Mucosa of gallbladder (tissue), 1 donor: ENCODE measurements at regions not wholly inside any gene's neighbourhood (a gene's known extent, or its start where the extent isn't known, plus 50 kb on each side); places are given as distances from the start of the nearest gene placed in this dataset.

Experiments used
- DNase-seq: peaks from one replicate; pipeline ENCODE4 v3.0.0-alpha.2; 2020; ENCODE audit warnings: low spot score
- donor health status: DM: no; HTN: no; CAD: no.

GRCh38 chr20:16678779-16679178, 51.0 kb upstream of the SNRPB2 start:
- DNase-seq, result no peak

DNA sequence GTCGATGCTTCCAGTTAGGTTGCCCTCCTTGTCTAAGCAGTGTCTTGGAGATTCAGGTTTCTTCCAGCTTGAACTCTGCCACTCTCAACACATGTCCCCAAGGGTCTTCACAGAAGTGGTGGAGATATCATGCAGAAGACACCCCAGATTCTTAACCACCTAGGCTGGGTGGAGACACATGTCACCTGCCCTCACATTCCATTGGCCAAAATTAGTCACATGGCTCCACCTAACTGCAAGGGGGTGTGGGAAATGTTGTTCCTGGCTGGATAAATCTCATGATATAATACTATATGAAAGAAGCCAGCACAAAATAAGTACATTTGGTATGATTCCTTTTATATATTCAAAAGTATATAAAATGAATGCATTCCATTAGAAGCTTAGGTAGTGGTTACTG, 52.9 kb upstream of the SNRPB2 start:
- no peak for DNase-seq

DNA sequence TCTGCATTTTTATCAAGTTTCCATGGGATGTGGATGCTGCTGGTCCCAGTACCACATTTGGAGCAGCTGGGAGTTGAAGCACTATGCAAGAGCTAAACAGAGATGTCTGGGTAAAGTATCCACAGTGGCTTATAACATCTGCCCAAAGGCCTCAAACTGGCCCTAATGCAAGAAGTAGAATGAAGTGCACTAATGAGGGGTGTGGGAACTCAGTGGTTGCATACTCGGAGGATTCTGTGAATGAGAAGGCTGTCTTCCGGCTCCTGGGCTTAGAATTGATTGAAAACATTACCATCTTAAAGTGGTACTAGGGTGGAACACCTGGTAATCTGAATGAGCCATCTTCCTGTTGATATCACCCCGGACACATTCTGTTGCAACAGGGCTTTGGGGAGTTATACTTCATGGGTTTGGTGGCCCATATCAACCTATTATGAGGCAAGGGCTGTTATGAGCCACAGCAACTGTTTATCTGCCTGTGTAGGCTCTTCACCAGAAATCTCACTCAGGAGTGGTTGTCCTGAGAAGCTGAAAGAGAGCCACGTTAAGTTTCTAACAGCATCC, 54.7 kb upstream of the SNRPB2 start:
- DNase-seq, result no peak

DNA sequence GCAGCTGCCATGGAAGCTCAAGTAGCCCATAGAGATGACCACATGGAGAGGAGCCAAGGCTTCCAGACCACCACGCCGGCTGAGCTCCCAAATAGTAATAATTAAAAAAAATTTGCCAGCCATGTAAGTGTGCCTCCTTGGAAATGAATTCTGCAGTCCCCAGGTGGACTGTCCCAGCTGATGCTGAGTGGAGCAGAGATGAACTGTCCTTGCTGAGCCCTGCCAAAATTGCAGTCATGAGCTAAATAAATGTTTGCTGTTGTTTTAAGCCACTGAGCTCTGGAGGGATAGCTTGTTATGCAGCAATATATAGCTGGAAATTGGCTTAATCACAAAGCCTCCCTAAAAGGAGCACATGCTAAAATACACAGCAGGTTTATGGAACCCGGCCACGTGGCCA, 55.6 kb upstream of the SNRPB2 start:
- no peak for DNase-seq

DNA sequence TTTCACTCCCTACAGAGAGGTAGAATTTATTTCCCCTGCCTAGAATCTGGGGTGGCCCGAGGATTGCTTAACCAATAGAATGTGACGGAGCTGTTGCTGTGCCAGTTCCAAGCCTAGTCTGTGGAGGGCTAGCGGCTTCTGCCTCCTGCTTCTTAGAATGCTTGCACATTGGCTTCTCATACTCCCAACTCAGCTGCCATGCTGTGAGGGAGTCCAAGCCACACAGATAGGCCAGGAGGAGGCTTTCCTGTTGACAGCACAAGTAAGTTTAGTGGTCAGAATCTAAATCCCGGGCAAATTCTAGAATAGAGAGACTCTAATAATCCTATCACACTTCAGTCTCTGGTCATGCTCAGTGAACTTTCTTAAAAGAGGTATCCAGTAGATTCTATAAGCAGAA, 57.5 kb upstream of the SNRPB2 start:
- DNase-seq, result no peak

DNA sequence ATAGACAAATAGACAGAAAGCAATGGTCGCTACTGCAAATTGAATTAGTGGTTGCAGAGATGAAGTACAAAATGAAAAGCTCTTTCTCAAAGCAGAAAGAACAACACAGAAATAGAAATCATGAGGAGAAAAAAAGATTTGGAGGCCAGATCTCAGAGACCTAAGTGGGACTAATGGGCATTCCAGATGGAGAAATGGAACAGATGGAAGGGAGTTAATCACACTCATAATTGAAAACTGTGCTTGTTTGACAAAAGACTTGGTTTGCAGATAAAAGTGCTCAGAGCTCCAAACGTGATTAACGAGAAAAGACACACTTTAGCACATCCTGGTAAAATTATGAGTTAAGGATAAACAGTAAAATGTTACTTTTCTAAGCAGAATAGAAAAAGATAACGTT, 58.1 kb upstream of the SNRPB2 start:
- DNase-seq, result no peak

GRCh38 chr20:16666272-16666671, 63.6 kb upstream of the SNRPB2 start:
- no peak for DNase-seq

DNA sequence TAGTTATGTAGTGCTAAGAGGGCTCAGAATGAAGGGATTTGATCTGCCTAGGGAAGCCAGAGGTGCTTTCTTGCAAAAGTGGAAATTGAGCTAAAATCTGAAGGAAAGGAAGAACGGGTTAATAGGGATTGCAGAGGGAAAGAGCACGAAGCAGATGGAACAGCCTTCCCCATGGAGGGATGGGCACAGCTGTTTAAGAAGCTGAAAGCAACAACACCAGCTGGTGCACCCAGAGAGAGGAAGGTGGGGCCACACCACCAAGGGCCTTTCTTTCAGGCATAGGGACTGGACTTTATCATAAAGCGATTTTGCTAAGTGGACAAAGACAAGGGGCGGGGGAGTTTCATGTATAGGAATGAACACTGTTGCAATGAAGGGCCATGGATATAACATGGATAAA, 65.8 kb upstream of the SNRPB2 start:
- DNase-seq, result no peak

DNA sequence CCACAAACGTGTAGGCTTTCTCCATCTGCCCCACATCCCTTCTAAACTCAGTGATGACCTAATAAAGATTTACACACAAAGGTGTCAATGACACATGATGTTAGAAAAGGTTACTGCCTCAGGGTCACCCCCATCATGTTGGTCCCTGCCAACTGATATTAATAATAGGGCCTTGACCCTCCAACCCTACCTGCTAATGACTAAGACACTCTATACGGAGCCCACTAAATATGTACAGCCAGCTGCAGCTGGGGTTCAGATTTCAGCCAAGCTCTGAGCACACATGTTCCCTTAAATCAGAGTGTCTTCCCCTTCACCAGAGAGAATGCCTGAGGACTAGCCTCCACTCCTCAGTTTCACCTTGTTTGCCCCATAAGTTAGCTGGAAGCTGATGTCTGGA, 67.4 kb upstream of the SNRPB2 start:
- DNase-seq, result no peak

GRCh38 chr20:16661756-16662155, 68.1 kb upstream of the SNRPB2 start:
- peak; percentile 10 for DNase-seq

DNA sequence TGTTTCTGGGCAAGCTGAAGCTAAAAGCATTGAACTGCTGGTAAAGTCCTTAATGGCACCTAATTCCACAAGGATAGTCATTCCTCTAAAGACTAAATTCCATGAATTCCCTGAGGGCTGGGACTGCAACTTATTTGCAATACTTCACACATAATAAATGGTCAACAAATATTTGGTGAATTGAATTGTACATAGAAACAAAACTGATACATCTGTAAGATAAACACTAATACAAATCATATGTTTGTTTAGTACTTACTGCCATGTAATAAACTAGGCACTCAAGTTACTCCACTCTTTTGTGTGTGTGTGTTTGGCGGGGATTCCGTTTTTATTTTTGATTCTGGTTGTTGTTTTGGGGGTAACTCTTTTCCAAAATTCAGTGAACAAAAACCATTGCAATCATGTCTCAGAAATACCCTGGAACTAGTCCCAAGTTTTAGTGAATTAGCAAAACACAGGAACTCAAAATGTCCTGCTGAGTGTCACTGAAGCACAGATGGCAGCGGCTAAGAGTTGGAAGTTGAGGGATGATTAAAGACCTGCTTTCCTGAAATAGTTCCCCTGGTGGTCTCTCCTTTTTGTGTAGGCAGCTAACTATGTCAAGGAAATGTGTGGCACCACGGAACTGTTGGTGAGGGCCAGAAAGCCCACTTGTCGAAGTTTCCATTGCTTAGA, 74.8 kb upstream of the SNRPB2 start:
- DNase-seq, result no peak

GRCh38 chr20:16653266-16653665, 76.6 kb upstream of the SNRPB2 start:
- DNase-seq, result no peak

DNA sequence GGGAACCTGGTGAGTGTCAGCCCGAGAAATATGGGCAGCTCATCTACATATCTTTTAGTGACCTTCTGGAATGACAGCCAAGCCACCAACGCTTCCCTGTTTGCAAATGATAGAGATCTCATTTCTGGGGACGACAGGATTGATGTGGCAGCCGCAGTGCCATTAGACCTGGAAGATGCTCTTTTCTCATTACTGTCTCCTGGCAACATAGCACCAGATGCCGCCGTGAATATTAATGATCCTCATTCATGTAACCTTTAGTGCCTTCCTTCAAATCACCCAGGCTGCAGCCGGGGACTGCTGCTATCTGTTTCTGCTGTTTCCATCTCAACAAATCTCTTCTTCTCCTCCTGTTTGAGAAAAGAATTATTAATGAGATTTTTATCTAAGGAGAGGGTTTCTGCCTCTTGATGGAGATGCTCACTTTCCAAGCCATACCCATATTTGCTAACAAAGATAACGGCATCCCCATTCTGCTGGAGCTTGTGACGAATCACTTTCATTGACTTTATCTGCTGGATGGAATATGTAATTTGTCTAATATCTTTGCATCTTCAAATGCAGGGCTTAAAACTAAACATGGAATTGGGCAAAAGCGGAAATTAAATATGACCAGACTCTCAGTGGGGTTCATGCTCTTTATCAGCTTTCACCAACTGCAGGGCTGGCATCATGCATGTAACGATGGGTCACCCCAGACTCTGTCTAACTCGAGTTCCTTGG, 74.8 kb upstream of the KIF16B start:
- no peak for DNase-seq

DNA sequence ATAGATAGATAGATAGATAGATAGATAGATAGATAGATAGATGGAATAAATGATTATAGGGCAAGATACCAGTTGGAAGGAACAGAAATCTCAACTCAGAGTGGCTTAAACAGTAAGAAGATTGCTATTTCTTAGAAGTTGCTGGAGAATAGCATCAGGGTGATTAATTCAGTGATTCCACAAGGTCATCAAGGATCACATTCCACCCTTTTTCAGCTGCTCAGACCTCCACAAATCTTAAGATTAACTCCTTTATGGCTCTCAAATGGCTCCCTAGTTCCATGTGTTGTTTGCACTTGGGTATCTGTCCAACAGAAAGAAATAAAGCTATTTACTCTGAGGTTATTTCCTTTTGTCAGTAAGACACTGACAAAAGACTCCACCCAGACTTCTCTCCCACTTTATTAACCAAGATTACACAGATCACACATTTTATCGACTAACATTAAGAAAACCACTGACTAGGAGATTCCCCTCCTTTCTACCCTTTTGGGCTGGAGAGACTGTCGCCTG, 68.3 kb upstream of the KIF16B start:
- no peak for DNase-seq

DNA sequence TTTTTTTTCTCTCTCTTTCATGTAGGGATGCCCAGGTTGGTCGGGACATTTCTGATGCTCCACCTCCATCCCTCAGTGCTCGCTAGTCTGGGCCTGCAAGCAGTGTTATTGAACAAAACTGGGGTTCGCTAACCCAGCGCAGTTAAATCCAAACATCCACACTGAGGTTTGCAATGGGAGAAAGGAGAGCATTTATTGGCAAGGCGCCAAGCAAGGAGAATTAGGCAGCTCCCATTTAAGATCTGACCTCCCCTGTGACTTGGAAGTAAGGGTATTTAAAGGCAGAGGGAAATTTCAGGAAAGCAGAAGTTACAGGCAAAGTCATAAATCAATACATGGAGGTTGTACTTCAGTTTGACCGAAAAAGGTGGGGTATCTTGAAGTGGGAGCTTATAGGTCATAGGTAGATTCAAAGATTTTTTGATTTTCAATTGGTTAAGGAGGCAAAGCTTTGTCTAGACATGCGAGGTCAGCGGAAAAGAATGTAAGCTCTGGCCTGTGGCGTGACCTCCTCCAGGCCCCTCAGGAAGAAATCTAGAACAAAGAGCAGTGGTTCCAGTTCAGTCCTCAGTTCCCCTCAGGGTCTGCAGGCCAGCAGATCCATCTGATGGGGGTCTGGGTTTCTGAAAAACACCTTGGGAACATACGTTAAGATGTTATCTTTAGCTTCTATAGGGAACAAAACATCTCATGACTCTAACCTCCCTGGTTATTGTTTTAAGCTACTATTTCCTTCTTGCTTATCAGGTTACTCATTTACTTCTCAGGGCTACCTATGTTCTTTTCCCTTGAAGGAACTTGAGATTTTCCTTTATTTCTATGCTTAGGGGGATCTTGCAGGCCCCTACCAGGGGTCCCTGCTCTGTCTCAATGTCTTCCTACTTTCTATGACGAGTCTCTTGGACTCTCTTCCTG, 66.0 kb upstream of the KIF16B start:
- DNase-seq, result no peak

- no peak for DNase-seq
Measured at GRCh38 chr20:16637797-16638196, 64.5 kb upstream of the KIF16B start.

- no peak for DNase-seq
Measured at GRCh38 chr20:16626849-16627248, 53.6 kb upstream of the KIF16B start.

DNA sequence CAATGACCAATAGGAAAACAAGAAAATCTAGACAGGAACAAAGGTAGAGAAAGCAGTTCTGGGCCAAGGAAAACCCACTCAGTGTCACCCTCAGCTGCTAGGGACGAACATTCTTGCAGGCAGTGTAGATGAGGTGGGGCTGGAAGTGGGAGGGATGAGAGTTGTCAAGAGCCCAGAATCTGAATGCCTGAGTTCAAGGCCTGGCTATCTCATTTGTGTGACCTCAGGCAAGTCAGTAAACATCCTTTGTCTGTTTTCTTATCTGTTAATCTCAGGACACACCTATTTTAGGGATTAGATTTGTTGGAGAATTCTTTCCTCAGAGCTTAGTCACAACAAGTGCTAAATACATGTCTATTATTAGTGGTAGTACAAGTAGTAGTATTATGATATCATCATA, 50.9 kb upstream of the KIF16B start:
- DNase-seq, result no peak
